PC-3 (cell line): ENCODE measurements at regions not wholly inside any gene's neighbourhood (a gene's known extent, or its start where the extent isn't known, plus 50 kb on each side); places are given as distances from the start of the nearest gene placed in this dataset.

Source experiments
- EZH2 ChIP-seq: fragments of 300-600 bp; sonication (generic); IDR thresholded peaks from one replicate; pipeline ENCODE4 v1.6.1; 2017; ENCODE audit warnings: antibody characterized with exemption, mild to moderate bottlenecking, low read length; ENCODE audit not compliant: unreplicated experiment
- EZH2phosphoT487 ChIP-seq: fragments of 300-600 bp; sonication (generic); IDR thresholded peaks from 2 replicates; pipeline ENCODE4 v1.6.1; 2018; ENCODE audit warnings: mild to moderate bottlenecking, antibody characterized with exemption, low read length, borderline replicate concordance
- TF ChIP-seq, protein P1 (sequence below): fragments of 300-600 bp; sonication (generic); conservative IDR thresholded peaks from 2 replicates; pipeline ENCODE4 v1.5.1; 2017; ENCODE audit warnings: antibody characterized with exemption, low read depth, mild to moderate bottlenecking, low read length

DNA sequence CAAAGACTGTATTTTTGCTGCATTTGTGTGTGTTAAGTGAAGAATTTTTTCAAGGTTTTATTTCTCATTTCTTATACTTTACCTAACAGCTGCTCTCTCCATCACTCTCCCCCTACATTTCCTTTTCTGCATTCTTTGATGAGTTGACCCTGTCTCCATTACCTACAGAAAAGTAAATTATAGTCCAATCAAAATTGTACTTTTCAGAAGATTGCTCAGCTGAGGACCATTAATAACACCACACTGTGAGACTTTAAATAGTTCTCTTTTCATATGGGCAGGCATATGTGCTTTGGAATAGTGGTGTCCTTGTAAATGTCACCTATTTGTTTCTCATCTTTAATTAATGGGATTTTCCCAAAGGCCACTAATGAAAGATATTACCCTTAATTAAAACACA, 234.7 kb upstream of the GPR149 start:
- TF ChIP-seq, protein P1, sequence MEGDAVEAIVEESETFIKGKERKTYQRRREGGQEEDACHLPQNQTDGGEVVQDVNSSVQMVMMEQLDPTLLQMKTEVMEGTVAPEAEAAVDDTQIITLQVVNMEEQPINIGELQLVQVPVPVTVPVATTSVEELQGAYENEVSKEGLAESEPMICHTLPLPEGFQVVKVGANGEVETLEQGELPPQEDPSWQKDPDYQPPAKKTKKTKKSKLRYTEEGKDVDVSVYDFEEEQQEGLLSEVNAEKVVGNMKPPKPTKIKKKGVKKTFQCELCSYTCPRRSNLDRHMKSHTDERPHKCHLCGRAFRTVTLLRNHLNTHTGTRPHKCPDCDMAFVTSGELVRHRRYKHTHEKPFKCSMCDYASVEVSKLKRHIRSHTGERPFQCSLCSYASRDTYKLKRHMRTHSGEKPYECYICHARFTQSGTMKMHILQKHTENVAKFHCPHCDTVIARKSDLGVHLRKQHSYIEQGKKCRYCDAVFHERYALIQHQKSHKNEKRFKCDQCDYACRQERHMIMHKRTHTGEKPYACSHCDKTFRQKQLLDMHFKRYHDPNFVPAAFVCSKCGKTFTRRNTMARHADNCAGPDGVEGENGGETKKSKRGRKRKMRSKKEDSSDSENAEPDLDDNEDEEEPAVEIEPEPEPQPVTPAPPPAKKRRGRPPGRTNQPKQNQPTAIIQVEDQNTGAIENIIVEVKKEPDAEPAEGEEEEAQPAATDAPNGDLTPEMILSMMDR: no peak
- no peak for TF ChIP-seq EZH2
- no peak for TF ChIP-seq EZH2phosphoT487
